Activated T-cell treated with anti-CD3 and anti-CD28 coated beads for 24 hours (primary cell): ENCODE measurements at regions not wholly inside any gene's neighbourhood (a gene's known extent, or its start where the extent isn't known, plus 50 kb on each side); places are given as distances from the start of the nearest gene placed in this dataset.

Experiments
- DNase-seq: peaks from one replicate; pipeline ENCODE4 v3.0.0-alpha.2; 2020; ENCODE audit warnings: low read depth

GRCh38 chr2:150900913-150901312, 360.8 kb downstream of the RBM43 start:
- DNase-seq = no peak

GRCh38 chr2:150895968-150896367, 365.7 kb downstream of the RBM43 start:
- no peak for DNase-seq

- DNase-seq = no peak
Observed at GRCh38 chr2:150889141-150889540, 372.5 kb downstream of the RBM43 start.

GRCh38 chr2:150888337-150888736, 373.3 kb downstream of the RBM43 start:
- no peak for DNase-seq

- DNase-seq = no peak
Observed at GRCh38 chr2:150887926-150888325, 373.7 kb downstream of the RBM43 start.

GRCh38 chr2:150885774-150886386, 375.8 kb downstream of the RBM43 start:
- no peak for DNase-seq

GRCh38 chr2:150885236-150885635, 376.4 kb downstream of the RBM43 start:
- no peak for DNase-seq

GRCh38 chr2:150883613-150883895, 378.1 kb downstream of the RBM43 start:
- no peak for DNase-seq

GRCh38 chr2:150882751-150883612, 378.7 kb downstream of the RBM43 start:
- no peak for DNase-seq

- no peak for DNase-seq
Observed at GRCh38 chr2:150880986-150881385, 380.7 kb downstream of the RBM43 start.

GRCh38 chr2:150878356-150878755, 383.3 kb downstream of the RBM43 start:
- DNase-seq = no peak

GRCh38 chr2:150876251-150876950, 385.3 kb downstream of the RBM43 start:
- no peak for DNase-seq

- DNase-seq = no peak
Observed at GRCh38 chr2:150873396-150873772, 385.9 kb upstream of the RND3 start.

- no peak for DNase-seq
Observed at GRCh38 chr2:150872756-150873395, 385.4 kb upstream of the RND3 start.

GRCh38 chr2:150866431-150866830, 379.0 kb upstream of the RND3 start:
- no peak for DNase-seq

- no peak for DNase-seq
Observed at GRCh38 chr2:150863691-150864090, 376.2 kb upstream of the RND3 start.

- DNase-seq = no peak
Observed at GRCh38 chr2:150860301-150860700, 372.8 kb upstream of the RND3 start.

GRCh38 chr2:150859877-150860276, 372.4 kb upstream of the RND3 start:
- DNase-seq = no peak

- no peak for DNase-seq
Observed at GRCh38 chr2:150859162-150859561, 371.7 kb upstream of the RND3 start.

GRCh38 chr2:150858382-150858781, 370.9 kb upstream of the RND3 start:
- DNase-seq = no peak

GRCh38 chr2:150856596-150857281, 369.3 kb upstream of the RND3 start:
- DNase-seq = no peak

- DNase-seq = no peak
Observed at GRCh38 chr2:150853263-150853662, 365.8 kb upstream of the RND3 start.
